NCI-H524 treated with DMSO at 0.1 percent for 48 hours (cell line): ENCODE measurements at regions not wholly inside any gene's neighbourhood (a gene's known extent, or its start where the extent isn't known, plus 50 kb on each side); places are given as distances from the start of the nearest gene placed in this dataset.

ENCODE experiments used
- DNase-seq: peaks from one replicate; lab custom pipeline; 2025; lab: John Stamatoyannopoulos, UW

GRCh38 chr13:106297283-106297682 is 238.2 kb downstream of the EFNB2 start:
- DNase-seq, result no peak

- DNase-seq, result no peak
Observed at GRCh38 chr13:106296723-106297122, 238.7 kb downstream of the EFNB2 start.

GRCh38 chr13:106295971-106296370 is 239.5 kb downstream of the EFNB2 start:
- DNase-seq, result no peak

- no peak for DNase-seq
Observed at GRCh38 chr13:106291006-106291405, 244.5 kb downstream of the EFNB2 start.

GRCh38 chr13:106287351-106287750 is 248.1 kb downstream of the EFNB2 start:
- DNase-seq, result no peak

GRCh38 chr13:106286811-106287210 is 248.7 kb downstream of the EFNB2 start:
- DNase-seq, result no peak

- DNase-seq, result no peak
Observed at GRCh38 chr13:106284358-106284757, 251.1 kb downstream of the EFNB2 start.

- no peak for DNase-seq
Observed at GRCh38 chr13:106281426-106281825, 254.0 kb downstream of the EFNB2 start.

- peak; percentile 79 for DNase-seq
Observed at GRCh38 chr13:106277484-106278154, 257.8 kb downstream of the EFNB2 start.

- DNase-seq, result no peak
Observed at GRCh38 chr13:106276876-106277275, 258.6 kb downstream of the EFNB2 start.

GRCh38 chr13:106275446-106276032 is 259.9 kb downstream of the EFNB2 start:
- DNase-seq, result no peak

- DNase-seq, result no peak
Observed at GRCh38 chr13:106274551-106275203, 260.8 kb downstream of the EFNB2 start.

GRCh38 chr13:106263801-106264200 is 271.7 kb downstream of the EFNB2 start:
- DNase-seq, result no peak

GRCh38 chr13:106262886-106263285 is 272.6 kb downstream of the EFNB2 start:
- no peak for DNase-seq

- no peak for DNase-seq
Observed at GRCh38 chr13:106261450-106261849, 274.0 kb downstream of the EFNB2 start.

- DNase-seq, result no peak
Observed at GRCh38 chr13:106260352-106260751, 275.1 kb downstream of the EFNB2 start.

GRCh38 chr13:106259928-106260327 is 275.5 kb downstream of the EFNB2 start:
- no peak for DNase-seq

GRCh38 chr13:106246666-106247188 is 288.7 kb downstream of the EFNB2 start:
- no peak for DNase-seq

- no peak for DNase-seq
Observed at GRCh38 chr13:106246242-106246641, 289.2 kb downstream of the EFNB2 start.

GRCh38 chr13:106243011-106243565 is 292.4 kb downstream of the EFNB2 start:
- DNase-seq, result no peak

- DNase-seq, result no peak
Observed at GRCh38 chr13:106241974-106242953, 293.2 kb downstream of the EFNB2 start.

- no peak for DNase-seq
Observed at GRCh38 chr13:106238690-106239089, 296.8 kb downstream of the EFNB2 start.
